Fibroblast of lung (primary cell): ENCODE measurements at regions not wholly inside any gene's neighbourhood (a gene's known extent, or its start where the extent isn't known, plus 50 kb on each side); places are given as distances from the start of the nearest gene placed in this dataset.

ENCODE experiments used
- DNase-seq, 2 donors: peaks; one replicate each; pipeline versions ENCODE4 v3.0.0 to v3.0.0-alpha.2; 2010; ENCODE audit warnings: low read depth in 2 of 2
- H2AFZ ChIP-seq: 2 replicates; pipeline ENCODE4 v1.5.1; 2012; ENCODE audit warnings: low read length, control low read depth, inconsistent platforms
- H3K27ac ChIP-seq: 2 replicates; pipeline ENCODE4 v1.5.1; 2011; ENCODE audit warnings: low read length, control low read depth; ENCODE audit not compliant: insufficient read depth
- H3K27me3 ChIP-seq: 2 replicates; pipeline ENCODE4 v1.5.1; 2011; ENCODE audit warnings: mild to moderate bottlenecking, low read length; ENCODE audit not compliant: control insufficient read depth, insufficient read depth
- H3K36me3 ChIP-seq: 2 replicates; pipeline ENCODE4 v1.5.1; 2011; ENCODE audit warnings: low read length; ENCODE audit not compliant: control insufficient read depth, insufficient read depth
- H3K4me1 ChIP-seq: 2 replicates; pipeline ENCODE4 v1.5.1; 2011; ENCODE audit warnings: low read length; ENCODE audit not compliant: control insufficient read depth, insufficient read depth; ENCODE audit errors: extremely low read depth
- H3K4me2 ChIP-seq: 2 replicates; pipeline ENCODE4 v1.5.1; 2011; ENCODE audit warnings: low read length, control low read depth; ENCODE audit not compliant: insufficient read depth; ENCODE audit errors: extremely low read depth
- H3K4me3 ChIP-seq, 4 experiments: fragments of 200-600 bp in 1 of 4; sonication (generic) in 1 of 4; replicated peaks in 1 of 4; 2 replicates each; pipeline ENCODE4 v1.5.1; 2011 to 2016; ENCODE audit warnings: low read length in 4 of 4, low read depth in 3 of 4, mild to moderate bottlenecking in 3 of 4, control low read depth in 2 of 4, inconsistent platforms in 1 of 4, mixed read lengths in 1 of 4; ENCODE audit not compliant: insufficient read depth in 1 of 4; ENCODE audit errors: control extremely low read depth in 1 of 4
- H3K79me2 ChIP-seq: 2 replicates; pipeline ENCODE4 v1.5.1; 2012; ENCODE audit warnings: mild to moderate bottlenecking, low read length, inconsistent platforms; ENCODE audit not compliant: control insufficient read depth, insufficient read depth
- H3K9ac ChIP-seq: 2 replicates; pipeline ENCODE4 v1.5.1; 2011; ENCODE audit warnings: mild to moderate bottlenecking, low read length, control low read depth; ENCODE audit not compliant: insufficient read depth
- H3K9me3 ChIP-seq: 2 replicates; pipeline ENCODE4 v1.5.1; 2012; ENCODE audit warnings: low read depth, low read length; ENCODE audit not compliant: control insufficient read depth, insufficient read depth
- H4K20me1 ChIP-seq: 2 replicates; pipeline ENCODE4 v1.5.1; 2011; ENCODE audit warnings: low read length; ENCODE audit not compliant: control insufficient read depth, insufficient read depth; ENCODE audit errors: extremely low read depth
- CTCF ChIP-seq, 2 donors: IDR thresholded peaks in 1 of 2; conservative IDR thresholded peaks in 1 of 2; 1 replicate in 1 of 2; 2 replicates in 1 of 2; pipeline ENCODE4 v1.5.1; 2011 to 2012; ENCODE audit warnings: low read length in 2 of 2, control low read depth in 1 of 2, inconsistent platforms in 1 of 2, low read depth in 1 of 2, mild to moderate bottlenecking in 1 of 2
- EZH2 ChIP-seq: IDR thresholded peaks from 2 replicates; pipeline ENCODE4 v1.5.1; 2012; ENCODE audit warnings: low read length, control low read depth, mild to moderate bottlenecking; ENCODE audit errors: missing control alignments

GRCh38 chr16:35344012-35344762, 1884.8 kb downstream of the TP53TG3F start:
- Histone ChIP-seq H3K79me2 (no peaks in the 10 kb centered on the region), H4K20me1 (no peaks in the 10 kb centered on the region), H3K9me3 (no peaks in the 10 kb centered on the region), H3K36me3 (no peaks in the 10 kb centered on the region), H3K4me2 (no peak overlapping the region), H3K4me3 (no peak overlapping the region), H3K9ac (no peak overlapping the region), H3K4me1 (no peaks in the 10 kb centered on the region), H3K27me3 (no peaks in the 10 kb centered on the region), H3K27ac (no peak overlapping the region), H2AFZ (no peak overlapping the region)
- no peak for DNase-seq
- TF ChIP-seq CTCF (conservative IDR thresholded peaks at IDR 0.05 in 1 of 2, IDR thresholded peaks at IDR 0.05 in 1 of 2; ENCODE audit: low read depth in 1 of 2, low read length in 2 of 2), result no peak
- TF ChIP-seq EZH2, result no peak

- Histone ChIP-seq H3K9me3 (no peaks in the 10 kb centered on the region), H3K9ac (no peak overlapping the region), H3K4me3 (no peak overlapping the region), H2AFZ (no peak overlapping the region), H3K4me1 (no peaks in the 10 kb centered on the region), H3K4me2 (no peak overlapping the region), H3K27ac (no peak overlapping the region), H3K79me2 (no peaks in the 10 kb centered on the region), H3K36me3 (no peaks in the 10 kb centered on the region), H4K20me1 (no peaks in the 10 kb centered on the region), H3K27me3 (no peaks in the 10 kb centered on the region)
- TF ChIP-seq EZH2 (no peak), CTCF (conservative IDR thresholded peaks at IDR 0.05 in 1 of 2, IDR thresholded peaks at IDR 0.05 in 1 of 2; ENCODE audit: low read depth in 1 of 2, low read length in 2 of 2) (no peak)
- DNase-seq, result no peak
Observed at GRCh38 chr16:35352431-35352830, 1893.0 kb downstream of the TP53TG3F start.

- H3K27ac ChIP-seq, result no peak overlapping the region
- H3K4me2 ChIP-seq, result no peak overlapping the region
- no peaks in the 10 kb centered on the region for H3K4me1 ChIP-seq
- no peak for TF ChIP-seq CTCF (conservative IDR thresholded peaks at IDR 0.05 in 1 of 2, IDR thresholded peaks at IDR 0.05 in 1 of 2; ENCODE audit: low read depth in 1 of 2, low read length in 2 of 2)
- TF ChIP-seq EZH2, result no peak
- H3K36me3 ChIP-seq, result no peaks in the 10 kb centered on the region
- H3K79me2 ChIP-seq, result no peaks in the 10 kb centered on the region
- peaks cover 1% of the 10 kb centered on the region for H3K9me3 ChIP-seq
- no peak overlapping the region for H2AFZ ChIP-seq
- H3K4me3 ChIP-seq, result no peak overlapping the region
- no peaks in the 10 kb centered on the region for H3K27me3 ChIP-seq
- DNase-seq, result no peak
- H3K9ac ChIP-seq, result no peak overlapping the region
- H4K20me1 ChIP-seq, result no peaks in the 10 kb centered on the region
Observed at GRCh38 chr16:35363510-35363909, 1904.1 kb downstream of the TP53TG3F start.
